ENCODE measurements at regions not wholly inside any gene's neighbourhood (a gene's known extent, or its start where the extent isn't known, plus 50 kb on each side); places are given as distances from the start of the nearest gene placed in this dataset.

DNA sequence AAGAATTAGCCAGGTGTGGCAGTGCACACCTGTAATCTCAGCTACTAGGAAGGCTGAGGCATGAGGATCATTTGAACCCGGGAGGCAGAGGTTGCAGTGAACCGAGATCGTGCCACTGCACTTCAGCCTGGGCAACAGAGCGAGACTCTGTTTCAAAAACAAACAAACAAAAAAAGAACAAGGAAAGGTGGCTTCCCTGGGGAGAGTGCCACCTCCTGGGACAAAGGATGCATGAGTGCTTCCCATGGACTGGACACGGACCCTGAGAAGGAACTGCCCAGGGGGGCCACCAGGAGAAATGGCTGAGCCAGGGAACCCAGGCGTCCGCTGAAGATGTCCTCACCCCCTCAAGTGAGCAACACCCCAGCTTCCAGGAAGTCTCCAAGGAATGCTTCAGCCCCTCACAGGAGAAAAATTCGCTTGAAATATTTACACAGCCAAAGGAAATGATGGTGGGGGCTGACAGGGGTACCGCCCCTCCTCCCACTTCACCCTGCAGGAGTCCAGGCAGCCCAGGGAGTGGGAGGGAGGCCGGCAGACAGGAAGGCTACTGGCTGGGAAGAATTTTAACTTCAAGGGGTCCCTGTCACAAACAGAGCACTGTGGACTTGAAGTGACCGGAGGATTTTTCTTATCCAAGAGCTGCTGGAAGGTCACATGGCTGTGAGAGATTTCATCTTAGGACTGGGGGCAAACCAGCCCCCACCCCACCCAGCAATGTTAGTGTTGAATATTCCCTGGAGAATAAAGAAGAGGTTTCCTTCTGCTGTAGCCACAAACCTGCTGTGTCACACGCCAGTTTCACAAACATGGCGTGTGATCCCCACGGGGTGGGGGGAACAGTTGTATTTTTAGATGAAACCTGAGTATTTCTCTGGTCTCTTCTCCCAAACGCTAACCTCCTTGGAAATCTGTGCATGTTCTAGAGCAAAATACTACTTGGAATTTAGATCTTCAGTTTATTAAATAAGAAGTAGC lies 90.8 kb upstream of the SLC25A33 start:
- 76% methylated on average over 3 of the region's 15 CpGs for WGBS (ENCODE audit: insufficient coverage)

DNA sequence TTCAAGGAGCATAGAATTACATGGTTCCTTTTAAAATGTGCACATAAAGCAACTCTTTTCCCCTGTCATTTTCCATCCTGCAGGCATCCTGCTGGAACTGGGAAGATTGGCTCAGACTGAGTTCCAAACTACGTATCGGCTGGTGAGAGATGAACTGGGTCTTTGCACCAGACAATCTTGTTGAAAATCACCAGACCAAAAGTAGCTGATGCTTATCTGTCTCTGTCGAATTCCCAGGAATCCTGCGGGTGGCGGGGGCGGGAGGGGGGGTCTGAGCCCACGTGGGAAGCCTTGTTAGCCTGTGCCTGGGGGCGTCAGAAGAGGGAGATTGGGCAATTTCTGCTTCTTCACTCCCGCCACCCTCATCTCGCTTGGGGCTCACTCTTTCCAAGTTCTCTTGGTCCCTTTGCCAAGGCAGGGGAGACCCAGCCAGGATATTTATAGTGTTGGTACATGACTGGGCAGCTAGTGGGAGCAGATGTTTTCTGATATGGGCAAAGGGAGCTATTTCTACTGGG lies 90.1 kb upstream of the SLC25A33 start:
- peak in 1 of 6 donors; percentile 58 for DNase-seq (ENCODE audit: low read depth in 4 of 6, low spot score in 6 of 6)
- H3K27ac ChIP-seq (ENCODE audit: low read depth, low read length) = no peak overlapping the region

More for the DNA sequence above, 90.8 kb upstream of the SLC25A33 start:
- DNase-seq (ENCODE audit: low read depth in 4 of 6, low spot score in 6 of 6) = no peak
- Histone ChIP-seq H3K9me3 (ENCODE audit: control insufficient read depth, insufficient read depth, low read length) (no peaks in the 10 kb centered on the region), H3K36me3 (ENCODE audit: control insufficient read depth, insufficient read depth, low read length) (no peaks in the 10 kb centered on the region), H3K4me1 (ENCODE audit: control insufficient read depth, insufficient read depth, low read length) (peaks cover 20% of the 10 kb centered on the region), H3K4me3 (ENCODE audit: low read depth, low read length) (no peak overlapping the region), H3K27me3 (ENCODE audit: control insufficient read depth, insufficient read depth, low read length) (no peaks in the 10 kb centered on the region), H3K27ac (ENCODE audit: low read depth, low read length) (no peak overlapping the region)

DNA sequence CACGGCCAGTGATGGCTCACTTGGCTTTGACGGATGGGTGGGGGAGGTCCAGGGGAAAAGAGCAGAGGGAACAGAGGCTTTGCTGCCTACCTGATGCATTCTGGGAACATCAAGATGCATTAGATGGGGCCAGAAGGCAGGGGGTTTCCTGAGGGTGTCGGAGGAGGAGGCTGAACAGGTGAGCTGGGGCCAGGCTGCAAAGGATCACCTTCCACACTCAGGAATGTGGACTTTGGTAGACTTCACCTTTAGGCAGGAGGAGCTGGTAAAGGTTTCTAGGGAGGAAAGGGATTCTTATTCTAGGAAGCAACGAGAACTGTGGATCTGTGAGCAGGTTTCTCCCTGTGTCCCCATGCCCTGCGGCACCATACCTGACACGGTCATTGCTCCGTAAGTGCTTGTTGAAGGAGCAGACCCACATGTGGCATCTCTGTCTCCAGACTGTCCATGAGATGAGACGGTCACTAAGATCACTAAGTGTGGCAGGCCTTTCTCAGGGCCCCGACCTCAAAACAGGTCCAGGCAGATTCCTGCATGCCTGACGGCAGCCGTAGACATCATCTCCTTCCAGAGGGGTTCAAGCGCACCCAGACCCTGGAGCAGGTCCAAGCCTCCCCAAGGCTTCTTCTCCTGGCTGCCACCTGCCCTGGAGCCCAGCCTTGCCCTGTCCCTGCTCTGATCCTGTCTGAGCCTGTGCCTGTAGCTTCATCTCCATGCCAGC lies 89.1 kb upstream of the SLC25A33 start:
- no peak for DNase-seq (ENCODE audit: low read depth in 4 of 6, low spot score in 6 of 6)
- Histone ChIP-seq H3K4me1 (ENCODE audit: control insufficient read depth, insufficient read depth, low read length) (peaks cover 18% of the 10 kb centered on the region), H3K27ac (ENCODE audit: low read depth, low read length) (no peak overlapping the region), H3K27me3 (ENCODE audit: control insufficient read depth, insufficient read depth, low read length) (no peaks in the 10 kb centered on the region), H3K9me3 (ENCODE audit: control insufficient read depth, insufficient read depth, low read length) (no peaks in the 10 kb centered on the region), H3K4me3 (ENCODE audit: low read depth, low read length) (no peak overlapping the region), H3K36me3 (ENCODE audit: control insufficient read depth, insufficient read depth, low read length) (no peaks in the 10 kb centered on the region)
- 95% methylated on average over 12 of the region's 12 CpGs for WGBS (ENCODE audit: insufficient coverage)

More for the DNA sequence above, 90.1 kb upstream of the SLC25A33 start:
- WGBS (ENCODE audit: insufficient coverage) = 28% methylated on average over 2 of the region's 10 CpGs
- no peak overlapping the region for H3K4me3 ChIP-seq (ENCODE audit: low read depth, low read length)
- H3K9me3 ChIP-seq (ENCODE audit: control insufficient read depth, insufficient read depth, low read length) = no peaks in the 10 kb centered on the region
- H3K36me3 ChIP-seq (ENCODE audit: control insufficient read depth, insufficient read depth, low read length) = no peaks in the 10 kb centered on the region
- no peaks in the 10 kb centered on the region for H3K27me3 ChIP-seq (ENCODE audit: control insufficient read depth, insufficient read depth, low read length)
- peaks cover 15% of the 10 kb centered on the region for H3K4me1 ChIP-seq (ENCODE audit: control insufficient read depth, insufficient read depth, low read length)

DNA sequence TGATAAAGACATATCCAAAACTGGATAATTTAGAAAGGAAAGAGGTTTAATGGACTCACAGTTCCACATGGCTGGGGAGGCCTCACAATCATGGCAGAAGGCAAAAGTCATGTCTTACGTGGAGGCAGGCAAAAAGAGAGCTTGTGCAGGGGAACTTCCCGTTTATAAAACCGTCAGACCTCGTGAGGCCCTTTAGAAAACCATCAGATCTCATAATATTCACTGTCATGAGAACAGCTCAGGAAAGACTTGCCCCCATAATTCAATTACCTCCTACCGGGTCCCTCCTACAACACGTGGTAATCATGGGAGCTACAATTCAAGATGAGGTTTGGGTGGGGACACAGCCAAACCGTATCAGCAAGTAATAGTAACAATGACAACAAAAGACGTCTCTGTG lies 88.2 kb upstream of the SLC25A33 start:
- Histone ChIP-seq H3K36me3 (ENCODE audit: control insufficient read depth, insufficient read depth, low read length) (no peaks in the 10 kb centered on the region), H3K4me1 (ENCODE audit: control insufficient read depth, insufficient read depth, low read length) (peaks cover 22% of the 10 kb centered on the region), H3K4me3 (ENCODE audit: low read depth, low read length) (no peak overlapping the region), H3K9me3 (ENCODE audit: control insufficient read depth, insufficient read depth, low read length) (no peaks in the 10 kb centered on the region), H3K27ac (ENCODE audit: low read depth, low read length) (no peak overlapping the region), H3K27me3 (ENCODE audit: control insufficient read depth, insufficient read depth, low read length) (no peaks in the 10 kb centered on the region)
- DNase-seq (ENCODE audit: low read depth in 4 of 6, low spot score in 6 of 6) = no peak
- WGBS (ENCODE audit: insufficient coverage) = 80% methylated on average over 1 of the region's 8 CpGs

DNA sequence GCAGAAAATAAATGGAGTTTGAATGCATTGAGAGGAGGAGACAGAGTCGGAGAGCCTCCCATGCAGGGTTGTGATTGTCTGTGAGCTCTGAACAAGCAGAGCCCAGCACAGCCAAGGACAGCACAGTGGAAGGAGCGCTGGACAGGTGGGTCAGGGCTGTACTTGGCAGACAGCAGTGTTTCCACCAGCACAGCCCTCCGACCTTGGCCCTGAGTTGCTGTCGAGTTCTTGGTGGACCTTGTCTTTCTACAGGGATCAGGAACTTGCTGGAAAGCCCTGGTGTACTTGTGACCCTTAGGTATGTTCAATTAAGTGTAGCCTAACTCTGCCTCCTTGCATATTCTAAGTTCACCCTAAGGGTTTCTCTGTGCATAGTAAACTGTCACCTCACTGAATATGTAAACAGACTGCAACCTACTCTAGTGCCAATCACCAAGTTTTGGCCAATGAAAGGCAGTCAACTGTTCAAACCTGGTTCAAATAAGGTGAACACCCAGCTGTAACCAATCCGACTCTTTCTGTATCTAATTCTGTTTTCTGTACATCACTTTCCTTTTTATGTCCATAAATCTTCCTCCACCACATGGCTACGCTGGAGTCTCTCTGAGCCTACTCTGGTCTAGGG lies 86.6 kb upstream of the SLC25A33 start:
- Histone ChIP-seq H3K27me3 (ENCODE audit: control insufficient read depth, insufficient read depth, low read length) (no peaks in the 10 kb centered on the region), H3K9me3 (ENCODE audit: control insufficient read depth, insufficient read depth, low read length) (no peaks in the 10 kb centered on the region), H3K27ac (ENCODE audit: low read depth, low read length) (no peak overlapping the region), H3K36me3 (ENCODE audit: control insufficient read depth, insufficient read depth, low read length) (no peaks in the 10 kb centered on the region), H3K4me3 (ENCODE audit: low read depth, low read length) (no peak overlapping the region), H3K4me1 (ENCODE audit: control insufficient read depth, insufficient read depth, low read length) (peaks cover 23% of the 10 kb centered on the region)
- DNase-seq (ENCODE audit: low read depth in 4 of 6, low spot score in 6 of 6) = no peak
- 81% methylated on average over 2 of the region's 6 CpGs for WGBS (ENCODE audit: insufficient coverage)

DNA sequence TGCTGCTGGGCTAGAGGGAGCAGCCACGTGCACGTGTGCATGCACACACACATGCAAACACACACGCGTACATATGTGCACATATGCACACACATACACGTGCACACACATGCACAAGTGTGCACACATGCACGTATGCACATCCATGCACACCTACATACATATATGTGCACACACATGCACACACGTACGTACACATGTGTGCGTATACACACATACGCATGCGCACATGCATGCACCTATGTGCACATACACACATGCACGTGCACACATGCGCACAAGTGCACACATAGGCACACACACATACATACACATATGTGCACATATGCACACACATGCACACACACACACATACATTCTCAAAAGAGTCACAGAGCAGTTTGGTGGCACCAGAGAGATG lies 85.9 kb upstream of the SLC25A33 start:
- no peaks in the 10 kb centered on the region for H3K36me3 ChIP-seq (ENCODE audit: control insufficient read depth, insufficient read depth, low read length)
- H3K27ac ChIP-seq (ENCODE audit: low read depth, low read length) = no peak overlapping the region
- H3K9me3 ChIP-seq (ENCODE audit: control insufficient read depth, insufficient read depth, low read length) = no peaks in the 10 kb centered on the region
- 93% methylated on average over 13 of the region's 13 CpGs for WGBS (ENCODE audit: insufficient coverage)
- no peak overlapping the region for H3K4me3 ChIP-seq (ENCODE audit: low read depth, low read length)
- H3K4me1 ChIP-seq (ENCODE audit: control insufficient read depth, insufficient read depth, low read length) = peaks cover 19% of the 10 kb centered on the region
- DNase-seq (ENCODE audit: low read depth in 4 of 6, low spot score in 6 of 6) = no peak
- no peaks in the 10 kb centered on the region for H3K27me3 ChIP-seq (ENCODE audit: control insufficient read depth, insufficient read depth, low read length)

DNA sequence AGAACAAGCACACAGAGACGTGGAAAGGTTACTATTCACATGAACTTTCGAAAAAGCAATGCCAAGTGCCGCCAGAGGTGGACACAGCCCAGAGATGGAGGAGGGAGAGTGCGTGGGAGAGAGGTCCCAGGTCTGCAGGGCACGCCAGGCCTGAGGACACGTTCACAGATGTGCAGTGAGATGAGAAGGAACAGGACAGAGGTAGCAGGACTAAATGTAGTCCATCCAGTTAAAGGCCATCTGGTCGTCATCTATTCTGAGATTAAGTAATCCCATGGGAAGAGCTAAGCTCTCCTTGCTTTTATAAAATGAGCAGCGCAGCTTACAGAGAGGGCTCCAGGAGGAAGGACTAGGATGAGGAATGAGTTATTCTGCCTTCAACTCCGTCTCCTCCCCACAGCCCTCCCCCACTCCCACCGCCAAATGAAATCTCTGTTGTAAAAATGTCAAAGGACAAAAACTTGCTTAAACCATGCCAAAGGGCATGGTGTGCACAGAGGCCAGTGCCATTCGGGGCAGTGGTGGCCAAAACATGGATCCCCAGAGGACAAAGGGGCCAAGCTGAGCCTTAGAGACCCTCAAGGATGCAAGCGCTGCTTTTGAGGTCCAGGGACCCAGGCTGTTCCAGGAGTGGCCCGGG lies 85.4 kb upstream of the SLC25A33 start:
- Histone ChIP-seq H3K4me3 (ENCODE audit: low read depth, low read length) (no peak overlapping the region), H3K4me1 (ENCODE audit: control insufficient read depth, insufficient read depth, low read length) (peaks cover 14% of the 10 kb centered on the region), H3K9me3 (ENCODE audit: control insufficient read depth, insufficient read depth, low read length) (no peaks in the 10 kb centered on the region), H3K27me3 (ENCODE audit: control insufficient read depth, insufficient read depth, low read length) (no peaks in the 10 kb centered on the region), H3K27ac (ENCODE audit: low read depth, low read length) (no peak overlapping the region), H3K36me3 (ENCODE audit: control insufficient read depth, insufficient read depth, low read length) (no peaks in the 10 kb centered on the region)
- 77% methylated on average over 9 of the region's 13 CpGs for WGBS (ENCODE audit: insufficient coverage)
- DNase-seq (ENCODE audit: low read depth in 4 of 6, low spot score in 6 of 6) = peak in 1 of 6 donors; percentile 37

DNA sequence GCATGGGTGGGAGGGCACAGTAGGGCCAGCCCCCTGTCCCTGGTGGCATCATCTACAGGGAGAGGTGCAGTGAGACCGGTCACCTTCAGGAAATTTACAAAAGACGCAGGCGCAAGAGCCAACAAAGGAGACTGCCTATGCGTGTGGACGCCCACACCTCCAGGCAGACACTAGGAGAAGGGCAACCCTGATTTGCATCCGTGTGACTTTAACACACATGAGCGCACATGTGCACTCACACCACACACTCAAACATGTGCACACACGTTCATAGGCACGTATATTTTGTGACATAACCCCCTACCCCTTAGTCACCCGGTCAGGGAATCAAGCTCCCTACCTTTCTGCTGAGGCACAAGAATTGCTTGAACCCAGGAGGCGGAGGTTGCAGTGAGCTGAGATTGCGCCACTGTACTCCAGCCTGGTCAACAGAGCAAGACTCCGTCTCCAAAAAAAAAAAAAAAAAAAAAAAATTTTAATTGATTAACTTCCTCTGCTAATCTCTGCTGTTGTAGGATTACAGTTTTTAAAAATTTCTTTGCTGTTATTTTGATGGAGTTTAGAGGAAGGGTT lies 84.7 kb upstream of the SLC25A33 start:
- Histone ChIP-seq H3K36me3 (ENCODE audit: control insufficient read depth, insufficient read depth, low read length) (no peaks in the 10 kb centered on the region), H3K4me3 (ENCODE audit: low read depth, low read length) (no peak overlapping the region), H3K9me3 (ENCODE audit: control insufficient read depth, insufficient read depth, low read length) (no peaks in the 10 kb centered on the region), H3K27ac (ENCODE audit: low read depth, low read length) (no peak overlapping the region), H3K4me1 (ENCODE audit: control insufficient read depth, insufficient read depth, low read length) (peaks cover 14% of the 10 kb centered on the region), H3K27me3 (ENCODE audit: control insufficient read depth, insufficient read depth, low read length) (no peaks in the 10 kb centered on the region)
- DNase-seq (ENCODE audit: low read depth in 4 of 6, low spot score in 6 of 6) = no peak
- WGBS (ENCODE audit: insufficient coverage) = 88% methylated on average over 11 of the region's 13 CpGs

Data from spinal cord (tissue), 9 donors.